Liver (tissue), 3 donors: ENCODE measurements at regions not wholly inside any gene's neighbourhood (a gene's known extent, or its start where the extent isn't known, plus 50 kb on each side); places are given as distances from the start of the nearest gene placed in this dataset.

ENCODE experiments used
- EGR1 ChIP-seq, 2 donors: IDR thresholded peaks; 2 replicates each; pipeline ENCODE4 v1.6.1; 2016 to 2018; ENCODE audit warnings: antibody characterized with exemption in 2 of 2, low read depth in 2 of 2
- FOXA1 ChIP-seq: IDR thresholded peaks from 2 replicates; pipeline ENCODE4 v1.6.1; 2016; ENCODE audit warnings: antibody characterized with exemption
- GABPA ChIP-seq, 2 donors: IDR thresholded peaks in 1 of 2; conservative IDR thresholded peaks in 1 of 2; 2 replicates each; pipeline ENCODE4 v1.6.1; 2016; ENCODE audit warnings: antibody characterized with exemption in 2 of 2, mild to moderate bottlenecking in 1 of 2, moderate library complexity in 1 of 2
- HNF4A ChIP-seq, 2 donors: conservative IDR thresholded peaks; 2 replicates each; pipeline ENCODE4 v1.6.1; 2016; ENCODE audit warnings: antibody characterized with exemption in 2 of 2, mild to moderate bottlenecking in 2 of 2
- RAD21 ChIP-seq, 2 donors: IDR thresholded peaks; 2 replicates each; pipeline ENCODE4 v1.6.1; 2016; ENCODE audit warnings: antibody characterized with exemption in 2 of 2, mild to moderate bottlenecking in 2 of 2
- RXRA ChIP-seq, 2 donors: IDR thresholded peaks; 2 replicates each; pipeline ENCODE4 v1.6.1; 2017 to 2018; ENCODE audit warnings: antibody characterized with exemption in 2 of 2, mild to moderate bottlenecking in 1 of 2
- SP1 ChIP-seq: IDR thresholded peaks from 2 replicates; pipeline ENCODE4 v1.6.1; 2018; ENCODE audit warnings: antibody characterized with exemption, mild to moderate bottlenecking
- YY1 ChIP-seq: IDR thresholded peaks from 2 replicates; pipeline ENCODE4 v1.6.1; 2016; ENCODE audit warnings: antibody characterized with exemption, mild to moderate bottlenecking
- TF ChIP-seq, protein P1 (sequence below): fragments of 150-350 bp; IDR thresholded peaks from 2 replicates; pipeline ENCODE4 v1.5.1; 2017; ENCODE audit warnings: improper control_type of control experiment, low read depth, low read length; ENCODE audit not compliant: missing input control
- TF ChIP-seq, protein P2 (sequence below): IDR thresholded peaks from 2 replicates; pipeline ENCODE4 v1.6.1; 2016; ENCODE audit warnings: antibody characterized with exemption
- TF ChIP-seq, protein P3 (sequence below): IDR thresholded peaks from 2 replicates; pipeline ENCODE4 v1.6.1; 2016; ENCODE audit warnings: antibody characterized with exemption, mild to moderate bottlenecking
- donor health status: healthy.
- donor health status: healthy.

DNA sequence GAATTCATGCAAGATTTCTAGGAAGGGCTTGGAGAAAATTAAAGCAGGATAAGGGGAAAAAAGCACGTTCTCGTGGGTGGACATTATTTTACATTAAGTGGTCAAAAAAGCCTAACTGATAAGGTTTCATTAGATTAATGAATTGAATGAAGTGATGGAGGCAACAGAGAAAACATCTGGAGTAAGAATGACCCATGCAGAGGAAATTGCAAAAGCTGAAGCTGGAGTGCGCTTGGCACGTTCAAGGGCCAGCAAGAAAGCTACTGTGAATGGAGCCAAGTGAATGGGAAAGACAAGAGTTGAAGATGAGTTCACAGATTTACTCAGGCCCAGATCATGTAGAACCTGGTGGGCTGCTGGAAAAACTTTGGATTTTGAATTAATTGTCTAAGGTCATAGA, 777.9 kb downstream of the DACH1 start:
- TF ChIP-seq FOXA1 (no peak), EGR1 (IDR thresholded peaks at IDR 0.05; ENCODE audit: low read depth in 2 of 2) (no peak), RAD21 (IDR thresholded peaks at IDR 0.05) (no peak), GABPA (IDR thresholded peaks at IDR 0.05 in 1 of 2, conservative IDR thresholded peaks at IDR 0.05 in 1 of 2) (no peak), YY1 (no peak), SP1 (no peak), RXRA (IDR thresholded peaks at IDR 0.05) (no peak), HNF4A (conservative IDR thresholded peaks at IDR 0.05) (no peak)
- TF ChIP-seq, protein P1, sequence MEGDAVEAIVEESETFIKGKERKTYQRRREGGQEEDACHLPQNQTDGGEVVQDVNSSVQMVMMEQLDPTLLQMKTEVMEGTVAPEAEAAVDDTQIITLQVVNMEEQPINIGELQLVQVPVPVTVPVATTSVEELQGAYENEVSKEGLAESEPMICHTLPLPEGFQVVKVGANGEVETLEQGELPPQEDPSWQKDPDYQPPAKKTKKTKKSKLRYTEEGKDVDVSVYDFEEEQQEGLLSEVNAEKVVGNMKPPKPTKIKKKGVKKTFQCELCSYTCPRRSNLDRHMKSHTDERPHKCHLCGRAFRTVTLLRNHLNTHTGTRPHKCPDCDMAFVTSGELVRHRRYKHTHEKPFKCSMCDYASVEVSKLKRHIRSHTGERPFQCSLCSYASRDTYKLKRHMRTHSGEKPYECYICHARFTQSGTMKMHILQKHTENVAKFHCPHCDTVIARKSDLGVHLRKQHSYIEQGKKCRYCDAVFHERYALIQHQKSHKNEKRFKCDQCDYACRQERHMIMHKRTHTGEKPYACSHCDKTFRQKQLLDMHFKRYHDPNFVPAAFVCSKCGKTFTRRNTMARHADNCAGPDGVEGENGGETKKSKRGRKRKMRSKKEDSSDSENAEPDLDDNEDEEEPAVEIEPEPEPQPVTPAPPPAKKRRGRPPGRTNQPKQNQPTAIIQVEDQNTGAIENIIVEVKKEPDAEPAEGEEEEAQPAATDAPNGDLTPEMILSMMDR = no peak
- TF ChIP-seq, protein P2, sequence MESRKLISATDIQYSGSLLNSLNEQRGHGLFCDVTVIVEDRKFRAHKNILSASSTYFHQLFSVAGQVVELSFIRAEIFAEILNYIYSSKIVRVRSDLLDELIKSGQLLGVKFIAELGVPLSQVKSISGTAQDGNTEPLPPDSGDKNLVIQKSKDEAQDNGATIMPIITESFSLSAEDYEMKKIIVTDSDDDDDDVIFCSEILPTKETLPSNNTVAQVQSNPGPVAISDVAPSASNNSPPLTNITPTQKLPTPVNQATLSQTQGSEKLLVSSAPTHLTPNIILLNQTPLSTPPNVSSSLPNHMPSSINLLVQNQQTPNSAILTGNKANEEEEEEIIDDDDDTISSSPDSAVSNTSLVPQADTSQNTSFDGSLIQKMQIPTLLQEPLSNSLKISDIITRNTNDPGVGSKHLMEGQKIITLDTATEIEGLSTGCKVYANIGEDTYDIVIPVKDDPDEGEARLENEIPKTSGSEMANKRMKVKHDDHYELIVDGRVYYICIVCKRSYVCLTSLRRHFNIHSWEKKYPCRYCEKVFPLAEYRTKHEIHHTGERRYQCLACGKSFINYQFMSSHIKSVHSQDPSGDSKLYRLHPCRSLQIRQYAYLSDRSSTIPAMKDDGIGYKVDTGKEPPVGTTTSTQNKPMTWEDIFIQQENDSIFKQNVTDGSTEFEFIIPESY = no peak
- TF ChIP-seq, protein P3, sequence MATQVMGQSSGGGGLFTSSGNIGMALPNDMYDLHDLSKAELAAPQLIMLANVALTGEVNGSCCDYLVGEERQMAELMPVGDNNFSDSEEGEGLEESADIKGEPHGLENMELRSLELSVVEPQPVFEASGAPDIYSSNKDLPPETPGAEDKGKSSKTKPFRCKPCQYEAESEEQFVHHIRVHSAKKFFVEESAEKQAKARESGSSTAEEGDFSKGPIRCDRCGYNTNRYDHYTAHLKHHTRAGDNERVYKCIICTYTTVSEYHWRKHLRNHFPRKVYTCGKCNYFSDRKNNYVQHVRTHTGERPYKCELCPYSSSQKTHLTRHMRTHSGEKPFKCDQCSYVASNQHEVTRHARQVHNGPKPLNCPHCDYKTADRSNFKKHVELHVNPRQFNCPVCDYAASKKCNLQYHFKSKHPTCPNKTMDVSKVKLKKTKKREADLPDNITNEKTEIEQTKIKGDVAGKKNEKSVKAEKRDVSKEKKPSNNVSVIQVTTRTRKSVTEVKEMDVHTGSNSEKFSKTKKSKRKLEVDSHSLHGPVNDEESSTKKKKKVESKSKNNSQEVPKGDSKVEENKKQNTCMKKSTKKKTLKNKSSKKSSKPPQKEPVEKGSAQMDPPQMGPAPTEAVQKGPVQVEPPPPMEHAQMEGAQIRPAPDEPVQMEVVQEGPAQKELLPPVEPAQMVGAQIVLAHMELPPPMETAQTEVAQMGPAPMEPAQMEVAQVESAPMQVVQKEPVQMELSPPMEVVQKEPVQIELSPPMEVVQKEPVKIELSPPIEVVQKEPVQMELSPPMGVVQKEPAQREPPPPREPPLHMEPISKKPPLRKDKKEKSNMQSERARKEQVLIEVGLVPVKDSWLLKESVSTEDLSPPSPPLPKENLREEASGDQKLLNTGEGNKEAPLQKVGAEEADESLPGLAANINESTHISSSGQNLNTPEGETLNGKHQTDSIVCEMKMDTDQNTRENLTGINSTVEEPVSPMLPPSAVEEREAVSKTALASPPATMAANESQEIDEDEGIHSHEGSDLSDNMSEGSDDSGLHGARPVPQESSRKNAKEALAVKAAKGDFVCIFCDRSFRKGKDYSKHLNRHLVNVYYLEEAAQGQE = no peak
